HL-60 (cell line): ENCODE measurements at regions not wholly inside any gene's neighbourhood (a gene's known extent, or its start where the extent isn't known, plus 50 kb on each side); places are given as distances from the start of the nearest gene placed in this dataset.

ENCODE experiments used
- DNase-seq, 2 experiments: peaks; one replicate each; pipeline ENCODE4 v3.0.0-alpha.2; 2010 to 2020; ENCODE audit warnings: low read depth in 1 of 2, low spot score in 1 of 2
- H3K27ac ChIP-seq: fragments of 250-450 bp; sonication (Bioruptor Pico); replicated peaks from 2 replicates; pipeline ENCODE4 v1.5.1; 2020; ENCODE audit warnings: mild to moderate bottlenecking, moderate library complexity
- H3K27me3 ChIP-seq: fragments of 250-450 bp; sonication (Bioruptor Pico); 2 replicates; pipeline ENCODE4 v1.5.1; 2021; ENCODE audit warnings: mild to moderate bottlenecking, moderate library complexity; ENCODE audit not compliant: insufficient read depth, poor library complexity, severe bottlenecking
- H3K4me3 ChIP-seq: replicated peaks from 2 replicates; pipeline ENCODE4 v1.5.1; 2011; ENCODE audit warnings: mild to moderate bottlenecking, control low read depth, low read length; ENCODE audit not compliant: insufficient read depth
- CTCF ChIP-seq: IDR thresholded peaks from one replicate; pipeline ENCODE4 v1.5.1; 2011; ENCODE audit warnings: low read length, control low read depth, inconsistent platforms; ENCODE audit not compliant: insufficient read depth
- GABPA ChIP-seq: IDR thresholded peaks from 2 replicates; pipeline ENCODE4 v1.6.1; 2012; ENCODE audit warnings: low read depth
- POLR2AphosphoS5 ChIP-seq: IDR thresholded peaks from 2 replicates; pipeline ENCODE4 v1.6.1; 2012; ENCODE audit warnings: low read depth
- REST ChIP-seq: IDR thresholded peaks from 2 replicates; pipeline ENCODE4 v1.6.1; 2012; ENCODE audit warnings: low read depth; ENCODE audit not compliant: insufficient replicate concordance
- SPI1 ChIP-seq: IDR thresholded peaks from 2 replicates; pipeline ENCODE4 v1.6.1; 2012; ENCODE audit warnings: low read depth, mild to moderate bottlenecking, borderline replicate concordance

GRCh38 chr12:89073027-89073398 is 279.3 kb downstream of the DUSP6 start:
- TF ChIP-seq REST (no peak), GABPA (no peak), SPI1 (no peak), CTCF (no peak), POLR2AphosphoS5 (no peak)
- DNase-seq, result no peak
- H3K27me3 ChIP-seq, result no peaks in the 10 kb centered on the region
- H3K27ac ChIP-seq, result no peak overlapping the region
- no peak overlapping the region for H3K4me3 ChIP-seq

- no peak for TF ChIP-seq GABPA
- TF ChIP-seq POLR2AphosphoS5, result no peak
- TF ChIP-seq REST, result no peak
- TF ChIP-seq CTCF, result no peak
- no peak for TF ChIP-seq SPI1
- DNase-seq, result no peak
- Histone ChIP-seq H3K27me3 (no peaks in the 10 kb centered on the region), H3K4me3 (no peak overlapping the region), H3K27ac (no peak overlapping the region)
Measured at GRCh38 chr12:89072294-89073026, 279.8 kb downstream of the DUSP6 start.

- Histone ChIP-seq H3K27me3 (no peaks in the 10 kb centered on the region), H3K4me3 (no peak overlapping the region), H3K27ac (no peak overlapping the region)
- no peak for TF ChIP-seq POLR2AphosphoS5
- no peak for TF ChIP-seq CTCF
- no peak for TF ChIP-seq SPI1
- TF ChIP-seq REST, result no peak
- no peak for TF ChIP-seq GABPA
- no peak for DNase-seq
Measured at GRCh38 chr12:89070603-89071002, 281.7 kb downstream of the DUSP6 start.
